ENCODE measurements at regions not wholly inside any gene's neighbourhood (a gene's known extent, or its start where the extent isn't known, plus 50 kb on each side); places are given as distances from the start of the nearest gene placed in this dataset.

DNA sequence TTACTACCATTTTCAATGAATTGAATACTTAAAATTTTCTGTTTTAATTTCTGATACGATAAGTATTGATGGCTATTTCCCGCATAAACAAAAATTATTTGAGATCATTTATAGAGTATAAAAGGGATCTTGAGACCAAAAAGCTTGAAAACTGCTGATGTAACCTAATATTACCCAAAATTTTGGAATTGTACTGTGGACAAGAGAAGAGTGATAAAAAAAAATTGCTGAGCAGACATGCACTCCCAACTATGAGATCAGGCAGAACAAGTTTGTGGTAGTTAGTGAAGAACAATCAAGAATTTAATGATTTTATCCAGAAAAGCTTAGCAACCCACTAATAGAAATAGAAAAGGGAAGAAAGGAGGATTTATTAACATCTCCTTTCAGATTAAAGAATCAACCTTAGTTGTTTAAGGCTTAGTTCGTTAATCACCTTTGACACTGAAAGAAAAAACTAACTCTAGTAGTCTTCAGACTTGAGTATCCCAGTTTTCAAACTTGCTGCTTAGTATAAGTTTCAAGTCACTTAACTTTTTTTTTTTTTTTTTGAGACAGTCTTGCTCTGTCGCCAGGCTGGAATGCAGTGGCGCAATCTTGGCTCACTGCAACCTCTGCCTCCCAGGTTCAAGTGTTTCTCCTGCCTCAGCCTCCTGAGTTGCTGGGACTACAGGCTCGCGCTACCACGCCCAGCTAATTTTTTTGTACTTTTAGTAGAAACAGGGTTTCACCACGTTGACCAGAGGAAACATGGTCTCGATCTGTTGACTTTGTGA is 50.6 kb upstream of the ZC3HAV1 start:
- Histone ChIP-seq H3K4me1 (ENCODE audit: control insufficient read depth in 2 of 2, insufficient read depth in 2 of 2, low read length in 2 of 2) (no peaks in the 10 kb centered on the region), H3K4me3 (ENCODE audit: control extremely low read depth in 1 of 5, extremely low read depth in 1 of 5, insufficient read depth in 1 of 5, low read depth in 2 of 5, low read length in 4 of 5) (no peak overlapping the region), H3K4me2 (replicated peaks; ENCODE audit: low read depth, low read length, poor library complexity, severe bottlenecking) (no peak overlapping the region), H3K27me3 (replicated peaks in 1 of 4; ENCODE audit: control extremely low read depth in 1 of 4, control insufficient read depth in 3 of 4, insufficient read depth in 4 of 4, low read length in 3 of 4) (no peaks in the 10 kb centered on the region), H2AFZ (ENCODE audit: insufficient read depth, low read depth, low read length, poor library complexity, severe bottlenecking) (no peak overlapping the region), H4K20me1 (ENCODE audit: control insufficient read depth, insufficient read depth, low read length, poor library complexity, severe bottlenecking) (no peaks in the 10 kb centered on the region), H3K36me3 (replicated peaks in 1 of 2; ENCODE audit: control extremely low read depth in 1 of 2, control insufficient read depth in 1 of 2, extremely low read depth in 1 of 2, insufficient read depth in 2 of 2, low read length in 1 of 2) (no peaks in the 10 kb centered on the region), H3K27ac (ENCODE audit: low read length in 2 of 2) (no peak overlapping the region), H3K79me2 (ENCODE audit: control insufficient read depth, insufficient read depth, low read length) (no peaks in the 10 kb centered on the region), H3K9me3 (ENCODE audit: control extremely low read depth in 1 of 3, control insufficient read depth in 2 of 3, insufficient read depth in 1 of 3, low read length in 2 of 3) (peaks cover 0 to 4% (median 3%) of the 10 kb centered on the region in 3 donors), H3K9ac (ENCODE audit: low read length) (no peak overlapping the region)
- intact Hi-C loops (cut with micrococcal nuclease), result no loop called here
- no peak for TF ChIP-seq EZH2 (IDR thresholded peaks at IDR 0.05; ENCODE audit: borderline replicate concordance, insufficient read depth, low read depth, low read length, poor library complexity, severe bottlenecking)
- TF ChIP-seq, protein P1, sequence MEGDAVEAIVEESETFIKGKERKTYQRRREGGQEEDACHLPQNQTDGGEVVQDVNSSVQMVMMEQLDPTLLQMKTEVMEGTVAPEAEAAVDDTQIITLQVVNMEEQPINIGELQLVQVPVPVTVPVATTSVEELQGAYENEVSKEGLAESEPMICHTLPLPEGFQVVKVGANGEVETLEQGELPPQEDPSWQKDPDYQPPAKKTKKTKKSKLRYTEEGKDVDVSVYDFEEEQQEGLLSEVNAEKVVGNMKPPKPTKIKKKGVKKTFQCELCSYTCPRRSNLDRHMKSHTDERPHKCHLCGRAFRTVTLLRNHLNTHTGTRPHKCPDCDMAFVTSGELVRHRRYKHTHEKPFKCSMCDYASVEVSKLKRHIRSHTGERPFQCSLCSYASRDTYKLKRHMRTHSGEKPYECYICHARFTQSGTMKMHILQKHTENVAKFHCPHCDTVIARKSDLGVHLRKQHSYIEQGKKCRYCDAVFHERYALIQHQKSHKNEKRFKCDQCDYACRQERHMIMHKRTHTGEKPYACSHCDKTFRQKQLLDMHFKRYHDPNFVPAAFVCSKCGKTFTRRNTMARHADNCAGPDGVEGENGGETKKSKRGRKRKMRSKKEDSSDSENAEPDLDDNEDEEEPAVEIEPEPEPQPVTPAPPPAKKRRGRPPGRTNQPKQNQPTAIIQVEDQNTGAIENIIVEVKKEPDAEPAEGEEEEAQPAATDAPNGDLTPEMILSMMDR (IDR thresholded peaks at IDR 0.05), result no peak
- ChIA-PET CTCF (no interaction called here), POLR2A (no interaction called here)
- peak overlapping the region; percentile 21 for H3K27ac Mint-ChIP-seq
- no peak for DNase-seq
- no peaks in the 10 kb centered on the region for H3K27me3 Mint-ChIP-seq
- no peaks in the 10 kb centered on the region for H3K4me1 Mint-ChIP-seq
- no peaks in the 10 kb centered on the region for H3K9me3 Mint-ChIP-seq (ENCODE audit: insufficient read depth)
- no peak overlapping the region for H3K4me3 Mint-ChIP-seq
- 98% methylated on average over 7 of the region's 10 CpGs for WGBS (ENCODE audit: insufficient coverage)
- no peak for ATAC-seq (ENCODE audit: low read depth)

DNA sequence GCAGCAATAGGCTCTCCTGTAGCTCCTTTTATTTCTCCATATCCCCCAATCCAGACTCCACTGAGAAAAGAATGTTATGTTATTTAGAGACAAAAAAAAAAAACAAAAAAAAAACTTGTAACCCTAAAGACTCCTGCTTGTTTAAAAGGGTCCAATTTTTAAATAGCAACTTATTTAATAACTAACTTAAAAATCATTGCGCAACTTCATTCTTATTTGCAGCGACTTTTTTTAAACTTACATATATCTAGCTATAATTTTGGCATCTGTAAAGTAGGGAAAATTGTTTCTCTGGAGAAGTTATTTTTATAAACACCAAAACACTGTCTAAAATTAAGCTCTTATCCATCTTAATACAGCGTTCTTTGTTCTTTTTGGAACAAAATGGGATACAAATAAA is 59.0 kb upstream of the ZC3HAV1 start:
- no CpG with 5 or more reads among the region's 3 CpGs for WGBS (ENCODE audit: insufficient coverage)
- no peak for TF ChIP-seq EZH2 (IDR thresholded peaks at IDR 0.05; ENCODE audit: borderline replicate concordance, insufficient read depth, low read depth, low read length, poor library complexity, severe bottlenecking)
- TF ChIP-seq, protein P1 (IDR thresholded peaks at IDR 0.05), result no peak

More for the DNA sequence above, 59.0 kb upstream of the ZC3HAV1 start:
- no peaks in the 10 kb centered on the region for H3K9me3 Mint-ChIP-seq (ENCODE audit: insufficient read depth)
- Histone ChIP-seq H3K36me3 (replicated peaks in 1 of 2; ENCODE audit: control extremely low read depth in 1 of 2, control insufficient read depth in 1 of 2, extremely low read depth in 1 of 2, insufficient read depth in 2 of 2, low read length in 1 of 2) (no peaks in the 10 kb centered on the region), H4K20me1 (ENCODE audit: control insufficient read depth, insufficient read depth, low read length, poor library complexity, severe bottlenecking) (no peaks in the 10 kb centered on the region), H3K27ac (ENCODE audit: low read length in 2 of 2) (no peak overlapping the region), H3K9ac (ENCODE audit: low read length) (no peak overlapping the region), H3K4me1 (ENCODE audit: control insufficient read depth in 2 of 2, insufficient read depth in 2 of 2, low read length in 2 of 2) (no peaks in the 10 kb centered on the region), H3K4me3 (ENCODE audit: control extremely low read depth in 1 of 5, extremely low read depth in 1 of 5, insufficient read depth in 1 of 5, low read depth in 2 of 5, low read length in 4 of 5) (no peak overlapping the region), H3K79me2 (ENCODE audit: control insufficient read depth, insufficient read depth, low read length) (no peaks in the 10 kb centered on the region), H3K4me2 (replicated peaks; ENCODE audit: low read depth, low read length, poor library complexity, severe bottlenecking) (no peak overlapping the region), H2AFZ (ENCODE audit: insufficient read depth, low read depth, low read length, poor library complexity, severe bottlenecking) (no peak overlapping the region), H3K9me3 (ENCODE audit: control extremely low read depth in 1 of 3, control insufficient read depth in 2 of 3, insufficient read depth in 1 of 3, low read length in 2 of 3) (no peaks in the 10 kb centered on the region), H3K27me3 (replicated peaks in 1 of 4; ENCODE audit: control extremely low read depth in 1 of 4, control insufficient read depth in 3 of 4, insufficient read depth in 4 of 4, low read length in 3 of 4) (no peaks in the 10 kb centered on the region)
- H3K27me3 Mint-ChIP-seq, result no peaks in the 10 kb centered on the region
- H3K27ac Mint-ChIP-seq, result no peak overlapping the region
- H3K4me1 Mint-ChIP-seq, result no peaks in the 10 kb centered on the region
- no peak overlapping the region for H3K4me3 Mint-ChIP-seq
- ATAC-seq (ENCODE audit: low read depth), result no peak
- CTCF ChIA-PET, result interaction anchor here (0.7 kb wide), 1 partner anchor 320 kb away, joined by 3 read pairs; no protein-coding TSS in a partner anchor
- DNase-seq, result no peak
- intact Hi-C loops (cut with micrococcal nuclease), result no loop called here
- POLR2A ChIA-PET, result no interaction called here
